ENCODE measurements at regions not wholly inside any gene's neighbourhood (a gene's known extent, or its start where the extent isn't known, plus 50 kb on each side); places are given as distances from the start of the nearest gene placed in this dataset.

DNA sequence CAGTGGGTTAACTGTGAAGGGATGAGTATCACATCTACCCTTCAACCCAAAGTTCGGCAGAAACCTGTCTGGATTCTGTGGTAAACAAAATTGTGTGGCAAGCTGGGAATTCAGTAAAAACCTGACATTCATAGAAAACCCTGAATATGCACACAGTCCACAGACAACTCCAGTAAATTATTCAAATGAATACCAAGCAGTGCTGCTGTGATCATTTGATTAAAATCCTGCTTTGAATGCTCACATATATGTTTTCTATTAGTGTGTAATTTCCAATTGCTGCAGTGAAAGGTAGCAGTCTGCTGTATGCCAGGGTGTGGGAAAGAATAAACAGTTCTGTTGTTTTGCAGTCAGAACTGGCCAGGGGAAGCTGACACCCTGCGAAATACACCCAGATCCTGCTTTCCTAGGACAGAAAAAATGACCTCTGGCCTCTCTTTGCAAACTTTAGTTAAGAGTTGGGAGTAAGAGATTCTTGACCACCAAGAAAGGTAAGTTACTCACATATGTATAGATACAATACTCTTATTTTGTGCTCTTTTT is 217.8 kb downstream of the FAM76B start:
- no peak for TF ChIP-seq MYC (IDR thresholded peaks at IDR 0.05; ENCODE audit: low read depth, low read length)
- TF ChIP-seq POLR2A (IDR thresholded peaks at IDR 0.05; ENCODE audit: low read depth, low read length), result no peak
- DNase-seq (ENCODE audit: low read depth, low spot score) (no peak), FAIRE-seq (no peak)
- H3K4me3 ChIP-seq (replicated peaks in 1 of 3; ENCODE audit: insufficient read depth in 1 of 3, low read depth in 1 of 3, low read length in 3 of 3), result no peak overlapping the region
- dilution Hi-C loops (cut with MboI; ENCODE audit: extremely low pct_ligation_motif_present, low sequenced_read_pairs) (no loop called here), intact Hi-C loops (cut with micrococcal nuclease) (no loop called here)
- H3K9me3 ChIP-seq (replicated peaks; ENCODE audit: control insufficient read depth, insufficient read depth, low read length), result no peaks in the 10 kb centered on the region
- no peak overlapping the region for H3K4me2 ChIP-seq (ENCODE audit: insufficient read depth, low read length)
- no peaks in the 10 kb centered on the region for H3K79me2 ChIP-seq (ENCODE audit: control insufficient read depth, insufficient read depth, low read length)
- H3K36me3 ChIP-seq (ENCODE audit: control insufficient read depth in 2 of 2, extremely low read depth in 1 of 2, insufficient read depth in 2 of 2, low read length in 2 of 2), result no peaks in the 10 kb centered on the region
- H3K9ac ChIP-seq (replicated peaks; ENCODE audit: extremely low read depth, insufficient read depth, low read length), result no peak overlapping the region
- CTCF ChIA-PET, result no interaction called here
- no peaks in the 10 kb centered on the region for H3K9me1 ChIP-seq (replicated peaks; ENCODE audit: control insufficient read depth, extremely low read depth, insufficient read depth, low read length)
- BruUV-seq (replicated peaks), result no TSS peak
- H3K27ac ChIP-seq (ENCODE audit: insufficient read depth, low read depth, low read length), result no peak overlapping the region
- H2AFZ ChIP-seq (ENCODE audit: low read depth, low read length), result no peak overlapping the region
- no peaks in the 10 kb centered on the region for H3K27me3 ChIP-seq (ENCODE audit: control insufficient read depth in 2 of 2, insufficient read depth in 2 of 2, low read length in 2 of 2)
- H3K4me1 ChIP-seq (ENCODE audit: control insufficient read depth, extremely low read depth, insufficient read depth, low read length), result no peaks in the 10 kb centered on the region
- POLR2A ChIA-PET, result no interaction called here
- no peaks in the 10 kb centered on the region for H4K20me1 ChIP-seq (replicated peaks; ENCODE audit: control insufficient read depth, extremely low read depth, insufficient read depth, low read length)

DNA sequence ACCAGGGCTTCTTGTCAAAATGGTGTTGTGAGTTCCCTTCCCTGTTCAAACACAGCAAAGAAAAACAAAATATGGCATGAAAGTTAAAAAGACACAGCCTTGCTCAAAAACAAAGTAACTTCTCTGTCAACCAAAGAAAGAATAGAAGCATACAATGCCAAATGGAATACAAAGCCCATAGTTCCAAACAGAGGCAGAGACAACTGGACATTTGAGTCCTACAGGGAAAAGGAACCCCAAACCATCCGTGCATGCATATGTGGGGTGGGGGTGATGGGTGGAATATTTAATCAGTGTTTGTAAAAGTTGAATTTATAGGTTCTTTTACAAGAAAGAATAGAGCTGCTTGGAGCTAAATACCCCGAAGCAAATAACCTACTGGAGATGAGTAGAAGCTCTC is 218.7 kb downstream of the FAM76B start:
- no peak for FAIRE-seq

More for the DNA sequence above, 218.7 kb downstream of the FAM76B start:
- no peaks in the 10 kb centered on the region for H3K79me2 ChIP-seq (ENCODE audit: control insufficient read depth, insufficient read depth, low read length)
- H3K4me2 ChIP-seq (ENCODE audit: insufficient read depth, low read length), result no peak overlapping the region
- TF ChIP-seq JUN (IDR thresholded peaks at IDR 0.05; ENCODE audit: borderline replicate concordance, insufficient read depth, insufficient read length, low read depth), result no peak
- no peak for TF ChIP-seq GATA2 (IDR thresholded peaks at IDR 0.05; ENCODE audit: insufficient read depth, insufficient read length, low read depth, low read length)
- no peak for TF ChIP-seq EZH2 (IDR thresholded peaks at IDR 0.05; ENCODE audit: borderline replicate concordance, low read depth, low read length, severe bottlenecking)
- TF ChIP-seq POLR2AphosphoS5 (IDR thresholded peaks at IDR 0.05; ENCODE audit: insufficient read depth, low read depth, low read length), result no peak
- no peak for TF ChIP-seq MYC (IDR thresholded peaks at IDR 0.05; ENCODE audit: low read depth, low read length)
- TF ChIP-seq POLR2A (IDR thresholded peaks at IDR 0.05; ENCODE audit: low read depth, low read length), result no peak
- TF ChIP-seq FOS (IDR thresholded peaks at IDR 0.05; ENCODE audit: borderline replicate concordance, insufficient read depth, low read length), result no peak
- TF ChIP-seq, protein P1, sequence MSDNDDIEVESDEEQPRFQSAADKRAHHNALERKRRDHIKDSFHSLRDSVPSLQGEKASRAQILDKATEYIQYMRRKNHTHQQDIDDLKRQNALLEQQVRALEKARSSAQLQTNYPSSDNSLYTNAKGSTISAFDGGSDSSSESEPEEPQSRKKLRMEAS (IDR thresholded peaks at IDR 0.05; ENCODE audit: insufficient read depth, insufficient read length), result no peak
- TF ChIP-seq, protein P2, sequence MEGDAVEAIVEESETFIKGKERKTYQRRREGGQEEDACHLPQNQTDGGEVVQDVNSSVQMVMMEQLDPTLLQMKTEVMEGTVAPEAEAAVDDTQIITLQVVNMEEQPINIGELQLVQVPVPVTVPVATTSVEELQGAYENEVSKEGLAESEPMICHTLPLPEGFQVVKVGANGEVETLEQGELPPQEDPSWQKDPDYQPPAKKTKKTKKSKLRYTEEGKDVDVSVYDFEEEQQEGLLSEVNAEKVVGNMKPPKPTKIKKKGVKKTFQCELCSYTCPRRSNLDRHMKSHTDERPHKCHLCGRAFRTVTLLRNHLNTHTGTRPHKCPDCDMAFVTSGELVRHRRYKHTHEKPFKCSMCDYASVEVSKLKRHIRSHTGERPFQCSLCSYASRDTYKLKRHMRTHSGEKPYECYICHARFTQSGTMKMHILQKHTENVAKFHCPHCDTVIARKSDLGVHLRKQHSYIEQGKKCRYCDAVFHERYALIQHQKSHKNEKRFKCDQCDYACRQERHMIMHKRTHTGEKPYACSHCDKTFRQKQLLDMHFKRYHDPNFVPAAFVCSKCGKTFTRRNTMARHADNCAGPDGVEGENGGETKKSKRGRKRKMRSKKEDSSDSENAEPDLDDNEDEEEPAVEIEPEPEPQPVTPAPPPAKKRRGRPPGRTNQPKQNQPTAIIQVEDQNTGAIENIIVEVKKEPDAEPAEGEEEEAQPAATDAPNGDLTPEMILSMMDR (IDR thresholded peaks at IDR 0.05; ENCODE audit: extremely low read depth in 1 of 2, insufficient read depth in 1 of 2, low read depth in 1 of 2, low read length in 2 of 2), result no peak
- H3K9ac ChIP-seq (replicated peaks; ENCODE audit: extremely low read depth, insufficient read depth, low read length), result no peak overlapping the region
- intact Hi-C loops (cut with micrococcal nuclease) (no loop called here), dilution Hi-C loops (cut with MboI; ENCODE audit: extremely low pct_ligation_motif_present, low sequenced_read_pairs) (no loop called here)
- H3K27me3 ChIP-seq (ENCODE audit: control insufficient read depth in 2 of 2, insufficient read depth in 2 of 2, low read length in 2 of 2), result no peaks in the 10 kb centered on the region
- ChIA-PET CTCF (no interaction called here), POLR2A (no interaction called here)
- no peaks in the 10 kb centered on the region for H3K9me3 ChIP-seq (replicated peaks; ENCODE audit: control insufficient read depth, insufficient read depth, low read length)
- H3K36me3 ChIP-seq (ENCODE audit: control insufficient read depth in 2 of 2, extremely low read depth in 1 of 2, insufficient read depth in 2 of 2, low read length in 2 of 2), result no peaks in the 10 kb centered on the region
- no peaks in the 10 kb centered on the region for H3K9me1 ChIP-seq (replicated peaks; ENCODE audit: control insufficient read depth, extremely low read depth, insufficient read depth, low read length)
- H4K20me1 ChIP-seq (replicated peaks; ENCODE audit: control insufficient read depth, extremely low read depth, insufficient read depth, low read length), result no peaks in the 10 kb centered on the region
- H3K27ac ChIP-seq (ENCODE audit: insufficient read depth, low read depth, low read length), result no peak overlapping the region
- DNase-seq (ENCODE audit: low read depth, low spot score), result no peak
- no peak overlapping the region for H3K4me3 ChIP-seq (replicated peaks in 1 of 3; ENCODE audit: insufficient read depth in 1 of 3, low read depth in 1 of 3, low read length in 3 of 3)
- no peak overlapping the region for H2AFZ ChIP-seq (ENCODE audit: low read depth, low read length)
- BruUV-seq (replicated peaks), result no TSS peak
- H3K4me1 ChIP-seq (ENCODE audit: control insufficient read depth, extremely low read depth, insufficient read depth, low read length), result no peaks in the 10 kb centered on the region

All from endothelial cell of umbilical vein (primary cell).